Liver (tissue), 8 donors: ENCODE measurements at regions not wholly inside any gene's neighbourhood (a gene's known extent, or its start where the extent isn't known, plus 50 kb on each side); places are given as distances from the start of the nearest gene placed in this dataset.

Source experiments
- DNase-seq: peaks from one replicate; pipeline ENCODE4 v3.0.0-alpha.2; 2017; ENCODE audit warnings: low spot score
- H3K27ac ChIP-seq, 2 donors: one replicate each; pipeline ENCODE4 v1.7.0; 2013; ENCODE audit warnings: inconsistent platforms in 2 of 2, low read length in 2 of 2, control low read depth in 1 of 2, low read depth in 1 of 2, mild to moderate bottlenecking in 1 of 2
- H3K27me3 ChIP-seq, 4 donors: one replicate each; pipeline versions ENCODE4 v1.6.1 to v1.7.0; 2013; ENCODE audit warnings: low read length in 3 of 4, inconsistent platforms in 1 of 4, mild to moderate bottlenecking in 1 of 4, moderate library complexity in 1 of 4; ENCODE audit not compliant: control insufficient read depth in 4 of 4, insufficient read depth in 4 of 4
- H3K36me3 ChIP-seq, 4 donors: one replicate each; pipeline versions ENCODE4 v1.6.1 to v1.7.0; 2013; ENCODE audit warnings: low read length in 3 of 4, mild to moderate bottlenecking in 3 of 4, low read depth in 1 of 4, moderate library complexity in 1 of 4; ENCODE audit not compliant: control insufficient read depth in 4 of 4, insufficient read depth in 3 of 4
- H3K4me1 ChIP-seq, 4 donors: one replicate each; pipeline versions ENCODE4 v1.6.1 to v1.7.0; 2013; ENCODE audit warnings: low read length in 3 of 4, mild to moderate bottlenecking in 3 of 4, moderate library complexity in 1 of 4; ENCODE audit not compliant: control insufficient read depth in 4 of 4, insufficient read depth in 4 of 4
- H3K4me3 ChIP-seq, 3 donors: one replicate each; pipeline versions ENCODE4 v1.6.1 to v1.7.0; 2013; ENCODE audit warnings: low read length in 3 of 3, control low read depth in 1 of 3, low read depth in 1 of 3, mild to moderate bottlenecking in 1 of 3
- H3K9ac ChIP-seq, 2 donors: one replicate each; pipeline ENCODE4 v1.7.0; 2013; ENCODE audit warnings: low read length in 2 of 2, mild to moderate bottlenecking in 2 of 2, moderate library complexity in 2 of 2, control low read depth in 1 of 2, low read depth in 1 of 2
- H3K9me3 ChIP-seq, 4 donors: one replicate each; pipeline versions ENCODE4 v1.6.1 to v1.7.0; 2013; ENCODE audit warnings: low read length in 3 of 4; ENCODE audit not compliant: control insufficient read depth in 4 of 4
- EGR1 ChIP-seq, 2 donors: IDR thresholded peaks; 2 replicates each; pipeline ENCODE4 v1.6.1; 2016 to 2018; ENCODE audit warnings: antibody characterized with exemption in 2 of 2, low read depth in 2 of 2
- FOXA1 ChIP-seq: IDR thresholded peaks from 2 replicates; pipeline ENCODE4 v1.6.1; 2016; ENCODE audit warnings: antibody characterized with exemption
- FOXA2 ChIP-seq: IDR thresholded peaks from 2 replicates; pipeline ENCODE4 v1.6.1; 2016; ENCODE audit warnings: antibody characterized with exemption
- GABPA ChIP-seq, 2 donors: IDR thresholded peaks in 1 of 2; conservative IDR thresholded peaks in 1 of 2; 2 replicates each; pipeline ENCODE4 v1.6.1; 2016; ENCODE audit warnings: antibody characterized with exemption in 2 of 2, mild to moderate bottlenecking in 1 of 2, moderate library complexity in 1 of 2
- HNF4A ChIP-seq, 2 donors: conservative IDR thresholded peaks; 2 replicates each; pipeline ENCODE4 v1.6.1; 2016; ENCODE audit warnings: antibody characterized with exemption in 2 of 2, mild to moderate bottlenecking in 2 of 2
- RAD21 ChIP-seq, 2 donors: IDR thresholded peaks; 2 replicates each; pipeline ENCODE4 v1.6.1; 2016; ENCODE audit warnings: antibody characterized with exemption in 2 of 2, mild to moderate bottlenecking in 2 of 2
- RXRA ChIP-seq, 2 donors: IDR thresholded peaks; 2 replicates each; pipeline ENCODE4 v1.6.1; 2017 to 2018; ENCODE audit warnings: antibody characterized with exemption in 2 of 2, mild to moderate bottlenecking in 1 of 2
- SP1 ChIP-seq: IDR thresholded peaks from 2 replicates; pipeline ENCODE4 v1.6.1; 2018; ENCODE audit warnings: antibody characterized with exemption, mild to moderate bottlenecking
- whole genome bisulfite sequencing: extraction: QIAGEN DNeasy Blood & Tissue Kit; methylation state at CpG from one replicate; pipeline ENCODE4 v1.1.7; 2013; 5-methylcytosine and 5-hydroxymethylcytosine counted together
- TF ChIP-seq, protein P1 (sequence below): IDR thresholded peaks from 2 replicates; pipeline ENCODE4 v1.6.1; 2016; ENCODE audit warnings: antibody characterized with exemption, mild to moderate bottlenecking
- TF ChIP-seq, protein P2 (sequence below): IDR thresholded peaks from 2 replicates; pipeline ENCODE4 v1.6.1; 2016; ENCODE audit warnings: antibody characterized with exemption
- TF ChIP-seq, protein P3 (sequence below): fragments of 150-350 bp; IDR thresholded peaks from 2 replicates; pipeline ENCODE4 v1.5.1; 2017; ENCODE audit warnings: improper control_type of control experiment, low read depth, low read length; ENCODE audit not compliant: missing input control
- TF ChIP-seq, protein P4 (sequence below): IDR thresholded peaks from 2 replicates; pipeline ENCODE4 v1.6.1; 2016; ENCODE audit warnings: antibody characterized with exemption
- TF ChIP-seq, protein P5 (sequence below): IDR thresholded peaks from 2 replicates; pipeline ENCODE4 v1.6.1; 2016; ENCODE audit warnings: antibody characterized with exemption
- donor health status: healthy.
- donor health status: healthy.
- donor health status: healthy.
- donor health status: healthy.
- donor health status: healthy.

DNA sequence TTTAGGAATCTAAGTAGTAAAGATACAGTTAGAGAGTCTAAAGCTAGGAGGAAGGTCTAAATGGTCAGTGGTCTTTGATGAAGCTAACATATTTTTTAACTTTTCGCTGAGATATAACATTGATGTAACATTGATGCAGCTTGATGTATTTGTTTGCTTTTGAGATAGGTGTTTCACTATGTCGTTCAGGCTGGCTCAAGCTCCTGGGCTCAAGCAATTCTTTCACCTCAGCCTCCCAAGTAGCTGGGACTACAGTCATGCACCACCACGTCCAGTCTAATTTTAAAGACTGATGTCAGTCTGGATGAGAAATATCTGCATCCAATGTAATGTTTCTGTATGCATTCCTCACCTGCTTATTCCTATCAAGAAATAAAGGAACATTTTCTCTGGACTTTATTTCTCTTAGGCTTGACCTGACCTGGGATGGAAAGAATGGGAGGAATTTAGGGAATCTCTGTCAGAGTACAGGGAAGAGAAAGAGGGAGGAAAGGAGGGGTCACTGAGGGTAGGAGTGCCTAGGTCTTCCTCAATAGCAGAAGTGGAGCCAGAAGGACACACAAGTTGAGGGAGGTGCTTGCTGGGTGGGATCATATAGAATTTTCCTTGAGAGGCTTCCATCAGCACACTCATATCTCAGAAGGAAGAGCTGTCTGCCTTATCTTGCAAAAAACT, 101.5 kb upstream of the GPBP1 start:
- Histone ChIP-seq H3K27ac (no peak overlapping the region), H3K36me3 (no peaks in the 10 kb centered on the region), H3K27me3 (no peaks in the 10 kb centered on the region), H3K9me3 (peaks cover 0 to 4% (median 1%) of the 10 kb centered on the region in 4 donors), H3K4me1 (no peaks in the 10 kb centered on the region), H3K4me3 (no peak overlapping the region), H3K9ac (no peak overlapping the region)
- no peak for DNase-seq
- WGBS: 62% methylated on average over 3 of the region's 3 CpGs
- TF ChIP-seq, protein P1, sequence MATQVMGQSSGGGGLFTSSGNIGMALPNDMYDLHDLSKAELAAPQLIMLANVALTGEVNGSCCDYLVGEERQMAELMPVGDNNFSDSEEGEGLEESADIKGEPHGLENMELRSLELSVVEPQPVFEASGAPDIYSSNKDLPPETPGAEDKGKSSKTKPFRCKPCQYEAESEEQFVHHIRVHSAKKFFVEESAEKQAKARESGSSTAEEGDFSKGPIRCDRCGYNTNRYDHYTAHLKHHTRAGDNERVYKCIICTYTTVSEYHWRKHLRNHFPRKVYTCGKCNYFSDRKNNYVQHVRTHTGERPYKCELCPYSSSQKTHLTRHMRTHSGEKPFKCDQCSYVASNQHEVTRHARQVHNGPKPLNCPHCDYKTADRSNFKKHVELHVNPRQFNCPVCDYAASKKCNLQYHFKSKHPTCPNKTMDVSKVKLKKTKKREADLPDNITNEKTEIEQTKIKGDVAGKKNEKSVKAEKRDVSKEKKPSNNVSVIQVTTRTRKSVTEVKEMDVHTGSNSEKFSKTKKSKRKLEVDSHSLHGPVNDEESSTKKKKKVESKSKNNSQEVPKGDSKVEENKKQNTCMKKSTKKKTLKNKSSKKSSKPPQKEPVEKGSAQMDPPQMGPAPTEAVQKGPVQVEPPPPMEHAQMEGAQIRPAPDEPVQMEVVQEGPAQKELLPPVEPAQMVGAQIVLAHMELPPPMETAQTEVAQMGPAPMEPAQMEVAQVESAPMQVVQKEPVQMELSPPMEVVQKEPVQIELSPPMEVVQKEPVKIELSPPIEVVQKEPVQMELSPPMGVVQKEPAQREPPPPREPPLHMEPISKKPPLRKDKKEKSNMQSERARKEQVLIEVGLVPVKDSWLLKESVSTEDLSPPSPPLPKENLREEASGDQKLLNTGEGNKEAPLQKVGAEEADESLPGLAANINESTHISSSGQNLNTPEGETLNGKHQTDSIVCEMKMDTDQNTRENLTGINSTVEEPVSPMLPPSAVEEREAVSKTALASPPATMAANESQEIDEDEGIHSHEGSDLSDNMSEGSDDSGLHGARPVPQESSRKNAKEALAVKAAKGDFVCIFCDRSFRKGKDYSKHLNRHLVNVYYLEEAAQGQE: no peak
- TF ChIP-seq EGR1 (IDR thresholded peaks at IDR 0.05; ENCODE audit: low read depth in 2 of 2) (no peak), RXRA (IDR thresholded peaks at IDR 0.05) (no peak), SP1 (no peak), GABPA (IDR thresholded peaks at IDR 0.05 in 1 of 2, conservative IDR thresholded peaks at IDR 0.05 in 1 of 2) (no peak)
- TF ChIP-seq, protein P2, sequence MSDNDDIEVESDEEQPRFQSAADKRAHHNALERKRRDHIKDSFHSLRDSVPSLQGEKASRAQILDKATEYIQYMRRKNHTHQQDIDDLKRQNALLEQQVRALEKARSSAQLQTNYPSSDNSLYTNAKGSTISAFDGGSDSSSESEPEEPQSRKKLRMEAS: no peak

DNA sequence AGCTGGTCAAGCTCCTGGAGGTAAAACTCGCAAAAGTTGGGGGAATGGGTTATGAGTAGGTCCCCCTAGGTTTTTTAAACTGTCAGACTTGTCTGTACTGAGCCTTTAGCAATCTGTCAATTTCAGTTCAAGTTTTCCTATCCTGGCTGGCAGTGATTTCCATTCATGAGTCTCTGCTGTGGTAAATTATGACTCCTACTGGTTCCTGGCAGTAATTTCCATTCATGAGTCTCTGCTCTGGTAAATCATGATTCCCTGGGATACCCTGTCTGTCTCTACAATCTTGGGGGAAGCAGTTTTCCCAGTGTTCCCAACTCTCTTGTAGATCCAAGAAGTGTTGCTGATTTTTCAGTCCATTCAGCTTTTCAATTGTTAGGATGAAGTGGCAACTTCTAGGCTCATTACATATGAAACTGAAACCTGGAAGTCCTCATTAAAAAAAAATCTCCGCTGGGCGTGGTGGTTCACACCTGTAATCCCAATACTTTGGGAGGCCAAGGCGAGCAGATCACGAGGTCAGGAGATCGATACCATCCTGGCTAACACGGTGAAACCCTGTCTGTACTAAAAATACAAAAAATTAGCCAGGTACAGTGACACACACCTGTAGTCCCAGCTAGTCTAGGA, 91.3 kb upstream of the GPBP1 start:
- TF ChIP-seq EGR1 (IDR thresholded peaks at IDR 0.05; ENCODE audit: low read depth in 2 of 2): no peak
- TF ChIP-seq, protein P3, sequence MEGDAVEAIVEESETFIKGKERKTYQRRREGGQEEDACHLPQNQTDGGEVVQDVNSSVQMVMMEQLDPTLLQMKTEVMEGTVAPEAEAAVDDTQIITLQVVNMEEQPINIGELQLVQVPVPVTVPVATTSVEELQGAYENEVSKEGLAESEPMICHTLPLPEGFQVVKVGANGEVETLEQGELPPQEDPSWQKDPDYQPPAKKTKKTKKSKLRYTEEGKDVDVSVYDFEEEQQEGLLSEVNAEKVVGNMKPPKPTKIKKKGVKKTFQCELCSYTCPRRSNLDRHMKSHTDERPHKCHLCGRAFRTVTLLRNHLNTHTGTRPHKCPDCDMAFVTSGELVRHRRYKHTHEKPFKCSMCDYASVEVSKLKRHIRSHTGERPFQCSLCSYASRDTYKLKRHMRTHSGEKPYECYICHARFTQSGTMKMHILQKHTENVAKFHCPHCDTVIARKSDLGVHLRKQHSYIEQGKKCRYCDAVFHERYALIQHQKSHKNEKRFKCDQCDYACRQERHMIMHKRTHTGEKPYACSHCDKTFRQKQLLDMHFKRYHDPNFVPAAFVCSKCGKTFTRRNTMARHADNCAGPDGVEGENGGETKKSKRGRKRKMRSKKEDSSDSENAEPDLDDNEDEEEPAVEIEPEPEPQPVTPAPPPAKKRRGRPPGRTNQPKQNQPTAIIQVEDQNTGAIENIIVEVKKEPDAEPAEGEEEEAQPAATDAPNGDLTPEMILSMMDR: peak; percentile 30
- TF ChIP-seq RAD21 (IDR thresholded peaks at IDR 0.05): peak; percentile 63 to 71
- Histone ChIP-seq H3K36me3 (no peaks in the 10 kb centered on the region), H3K9ac (no peak overlapping the region), H3K4me1 (no peaks in the 10 kb centered on the region), H3K9me3 (no peaks in the 10 kb centered on the region), H3K27ac (no peak overlapping the region), H3K4me3 (no peak overlapping the region), H3K27me3 (no peaks in the 10 kb centered on the region)
- no peak for DNase-seq
- 89% methylated on average over 7 of the region's 7 CpGs for WGBS

DNA sequence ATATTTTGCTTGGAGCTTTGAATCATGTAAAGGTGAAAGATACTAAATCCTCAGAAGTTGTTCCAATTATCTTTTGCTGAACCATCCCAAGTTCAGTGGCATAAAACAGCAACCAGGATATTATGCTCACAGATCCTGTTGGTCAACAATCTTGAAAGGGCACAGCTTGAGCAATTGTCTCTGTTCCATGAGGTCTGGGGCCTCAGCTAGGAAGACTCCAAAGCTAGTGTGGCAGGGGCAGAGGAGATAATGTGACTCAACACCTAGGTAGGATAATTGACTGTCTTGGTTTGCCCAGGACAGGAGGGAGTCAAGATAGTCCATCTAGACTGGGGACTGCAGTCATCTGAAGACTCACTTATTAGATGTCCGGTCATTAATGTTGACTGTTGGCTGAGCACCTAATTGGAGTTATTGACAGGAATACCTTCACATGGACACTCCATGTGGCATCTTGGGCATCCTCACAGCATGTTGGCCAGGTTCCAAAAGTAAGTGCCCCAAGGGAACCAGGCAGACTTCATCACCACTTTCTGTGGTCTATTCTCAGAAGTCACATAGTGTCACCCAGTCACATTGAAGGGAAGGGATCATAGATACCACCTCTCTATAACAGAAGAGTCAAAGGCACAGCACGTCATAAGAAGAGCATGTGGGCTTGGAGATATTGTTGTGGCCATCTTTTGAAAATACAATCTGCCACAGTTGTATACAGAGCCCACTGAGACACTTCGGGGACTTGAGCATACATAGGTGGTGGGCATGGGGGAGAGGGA, 88.4 kb upstream of the GPBP1 start:
- no peaks in the 10 kb centered on the region for H3K27me3 ChIP-seq
- no peak overlapping the region for H3K4me3 ChIP-seq
- H3K36me3 ChIP-seq: no peaks in the 10 kb centered on the region
- H3K27ac ChIP-seq: no peak overlapping the region
- H3K9ac ChIP-seq: no peak overlapping the region
- no peaks in the 10 kb centered on the region for H3K4me1 ChIP-seq
- no peak for DNase-seq
- H3K9me3 ChIP-seq: no peaks in the 10 kb centered on the region
- WGBS: 95% methylated on average over 3 of the region's 3 CpGs
- TF ChIP-seq FOXA1 (no peak), HNF4A (conservative IDR thresholded peaks at IDR 0.05) (no peak), RAD21 (IDR thresholded peaks at IDR 0.05) (no peak), FOXA2 (no peak)
- TF ChIP-seq, protein P3: no peak
- TF ChIP-seq, protein P2: no peak
- TF ChIP-seq, protein P4, sequence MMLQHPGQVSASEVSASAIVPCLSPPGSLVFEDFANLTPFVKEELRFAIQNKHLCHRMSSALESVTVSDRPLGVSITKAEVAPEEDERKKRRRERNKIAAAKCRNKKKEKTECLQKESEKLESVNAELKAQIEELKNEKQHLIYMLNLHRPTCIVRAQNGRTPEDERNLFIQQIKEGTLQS: no peak
- TF ChIP-seq, protein P5, sequence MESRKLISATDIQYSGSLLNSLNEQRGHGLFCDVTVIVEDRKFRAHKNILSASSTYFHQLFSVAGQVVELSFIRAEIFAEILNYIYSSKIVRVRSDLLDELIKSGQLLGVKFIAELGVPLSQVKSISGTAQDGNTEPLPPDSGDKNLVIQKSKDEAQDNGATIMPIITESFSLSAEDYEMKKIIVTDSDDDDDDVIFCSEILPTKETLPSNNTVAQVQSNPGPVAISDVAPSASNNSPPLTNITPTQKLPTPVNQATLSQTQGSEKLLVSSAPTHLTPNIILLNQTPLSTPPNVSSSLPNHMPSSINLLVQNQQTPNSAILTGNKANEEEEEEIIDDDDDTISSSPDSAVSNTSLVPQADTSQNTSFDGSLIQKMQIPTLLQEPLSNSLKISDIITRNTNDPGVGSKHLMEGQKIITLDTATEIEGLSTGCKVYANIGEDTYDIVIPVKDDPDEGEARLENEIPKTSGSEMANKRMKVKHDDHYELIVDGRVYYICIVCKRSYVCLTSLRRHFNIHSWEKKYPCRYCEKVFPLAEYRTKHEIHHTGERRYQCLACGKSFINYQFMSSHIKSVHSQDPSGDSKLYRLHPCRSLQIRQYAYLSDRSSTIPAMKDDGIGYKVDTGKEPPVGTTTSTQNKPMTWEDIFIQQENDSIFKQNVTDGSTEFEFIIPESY: no peak
